ENCODE measurements at regions not wholly inside any gene's neighbourhood (a gene's known extent, or its start where the extent isn't known, plus 50 kb on each side); places are given as distances from the start of the nearest gene placed in this dataset.
"Not testable (repeated sequence)": the region's sequence is repeated elsewhere in the genome, so short reads cannot be mapped to it uniquely, and the experiment has no call there.

- no peak for TF ChIP-seq CTCF (IDR thresholded peaks at IDR 0.05; ENCODE audit: control insufficient read depth, insufficient read depth, low read depth, low read length, missing control alignments)
- no peak overlapping the region for H3K4me3 ChIP-seq (ENCODE audit: control insufficient read depth, low read depth, low read length)
- DNase-seq (ENCODE audit: low read depth) = no peak
Measured at GRCh38 chr14:105857826-105858675, 331.7 kb downstream of the TMEM121 start.

GRCh38 chr14:105858676-105859025, 332.3 kb downstream of the TMEM121 start:
- no peak for TF ChIP-seq CTCF (IDR thresholded peaks at IDR 0.05; ENCODE audit: control insufficient read depth, insufficient read depth, low read depth, low read length, missing control alignments)
- DNase-seq (ENCODE audit: low read depth) = no peak
- H3K4me3 ChIP-seq (ENCODE audit: control insufficient read depth, low read depth, low read length) = no peak overlapping the region

- not testable (repeated sequence) for DNase-seq (ENCODE audit: low read depth); H3K4me3 ChIP-seq (ENCODE audit: control insufficient read depth, low read depth, low read length)
Measured at GRCh38 chr14:105859073-105859716, 332.8 kb downstream of the TMEM121 start.

- H3K4me3 ChIP-seq (ENCODE audit: control insufficient read depth, low read depth, low read length) = no peak overlapping the region
- no peak for DNase-seq (ENCODE audit: low read depth)
- TF ChIP-seq CTCF (IDR thresholded peaks at IDR 0.05; ENCODE audit: control insufficient read depth, insufficient read depth, low read depth, low read length, missing control alignments) = no peak
Measured at GRCh38 chr14:105859717-105860614, 333.6 kb downstream of the TMEM121 start.

- DNase-seq (ENCODE audit: low read depth) = no peak
- no peak for TF ChIP-seq CTCF (IDR thresholded peaks at IDR 0.05; ENCODE audit: control insufficient read depth, insufficient read depth, low read depth, low read length, missing control alignments)
- H3K4me3 ChIP-seq (ENCODE audit: control insufficient read depth, low read depth, low read length) = no peak overlapping the region
Measured at GRCh38 chr14:105860615-105861580, 334.5 kb downstream of the TMEM121 start.

- no peak for TF ChIP-seq CTCF (IDR thresholded peaks at IDR 0.05; ENCODE audit: control insufficient read depth, insufficient read depth, low read depth, low read length, missing control alignments)
- H3K4me3 ChIP-seq (ENCODE audit: control insufficient read depth, low read depth, low read length) = no peak overlapping the region
- no peak for DNase-seq (ENCODE audit: low read depth)
Measured at GRCh38 chr14:105861985-105862465, 335.6 kb downstream of the TMEM121 start.
